ENCODE measurements at regions not wholly inside any gene's neighbourhood (a gene's known extent, or its start where the extent isn't known, plus 50 kb on each side); places are given as distances from the start of the nearest gene placed in this dataset.

DNA sequence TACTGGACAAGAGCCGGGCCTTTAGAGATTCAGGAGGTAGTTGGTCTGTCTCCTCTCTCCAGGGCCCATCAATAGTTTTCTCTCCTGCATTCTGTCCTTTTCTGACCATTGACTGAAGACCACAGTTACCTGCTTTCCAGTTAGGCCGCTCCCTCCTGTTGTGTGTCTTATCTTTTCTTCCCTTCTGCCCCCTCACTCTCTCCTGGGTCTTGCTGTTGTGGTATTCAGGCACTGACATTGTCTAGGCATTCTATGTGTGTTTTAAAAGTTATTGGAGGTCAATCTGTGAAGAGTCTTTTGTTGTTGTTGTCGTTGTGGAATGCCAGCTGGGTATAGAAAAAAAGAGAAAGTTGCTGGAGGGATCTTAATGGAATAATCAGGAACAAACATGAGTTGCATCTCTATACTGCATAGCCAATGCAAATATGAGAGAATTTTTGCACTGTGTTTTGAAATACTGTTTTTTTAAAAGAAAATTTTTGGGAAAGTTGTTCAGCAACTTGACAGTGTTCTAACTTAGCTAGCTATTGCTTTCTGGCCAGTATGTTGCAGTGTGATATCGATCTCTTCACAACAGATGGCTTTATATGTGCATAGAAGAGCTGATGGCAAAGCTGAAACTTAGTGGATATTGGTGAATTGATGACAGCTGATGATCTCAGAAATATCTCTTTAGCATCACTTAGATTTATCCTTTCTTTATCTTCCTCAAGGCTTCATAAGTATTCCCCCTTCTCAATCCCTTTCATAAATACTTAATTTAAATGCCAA is 240.7 kb downstream of the C4orf33 start:
- no peaks in the 10 kb centered on the region for H4K20me1 ChIP-seq (ENCODE audit: insufficient read depth, low read length)
- TF ChIP-seq, protein P1, sequence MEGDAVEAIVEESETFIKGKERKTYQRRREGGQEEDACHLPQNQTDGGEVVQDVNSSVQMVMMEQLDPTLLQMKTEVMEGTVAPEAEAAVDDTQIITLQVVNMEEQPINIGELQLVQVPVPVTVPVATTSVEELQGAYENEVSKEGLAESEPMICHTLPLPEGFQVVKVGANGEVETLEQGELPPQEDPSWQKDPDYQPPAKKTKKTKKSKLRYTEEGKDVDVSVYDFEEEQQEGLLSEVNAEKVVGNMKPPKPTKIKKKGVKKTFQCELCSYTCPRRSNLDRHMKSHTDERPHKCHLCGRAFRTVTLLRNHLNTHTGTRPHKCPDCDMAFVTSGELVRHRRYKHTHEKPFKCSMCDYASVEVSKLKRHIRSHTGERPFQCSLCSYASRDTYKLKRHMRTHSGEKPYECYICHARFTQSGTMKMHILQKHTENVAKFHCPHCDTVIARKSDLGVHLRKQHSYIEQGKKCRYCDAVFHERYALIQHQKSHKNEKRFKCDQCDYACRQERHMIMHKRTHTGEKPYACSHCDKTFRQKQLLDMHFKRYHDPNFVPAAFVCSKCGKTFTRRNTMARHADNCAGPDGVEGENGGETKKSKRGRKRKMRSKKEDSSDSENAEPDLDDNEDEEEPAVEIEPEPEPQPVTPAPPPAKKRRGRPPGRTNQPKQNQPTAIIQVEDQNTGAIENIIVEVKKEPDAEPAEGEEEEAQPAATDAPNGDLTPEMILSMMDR (IDR thresholded peaks at IDR 0.05; ENCODE audit: borderline replicate concordance, extremely low read depth, low read length, poor library complexity, severe bottlenecking) = no peak
- TF ChIP-seq EZH2 (IDR thresholded peaks at IDR 0.05; ENCODE audit: borderline replicate concordance, low read depth, low read length, severe bottlenecking) = no peak
- no peaks in the 10 kb centered on the region for H3K36me3 ChIP-seq (ENCODE audit: insufficient read depth, low read length)
- no peak overlapping the region for H3K4me2 ChIP-seq (ENCODE audit: insufficient read depth, low read length)
- H3K27ac ChIP-seq (ENCODE audit: low read length) = no peak overlapping the region
- DNase-seq (no peak), ATAC-seq (ENCODE audit: insufficient read depth, low read depth) (no peak)
- H3K4me3 ChIP-seq (ENCODE audit: low read depth in 1 of 2, low read length in 2 of 2) = no peak overlapping the region
- no peaks in the 10 kb centered on the region for H3K79me2 ChIP-seq (ENCODE audit: insufficient read depth, low read length)
- no peaks in the 10 kb centered on the region for H3K27me3 ChIP-seq (ENCODE audit: insufficient read depth, low read length, poor library complexity)
- no peaks in the 10 kb centered on the region for H3K9me3 ChIP-seq (ENCODE audit: insufficient read depth, low read length, severe bottlenecking)
- H2AFZ ChIP-seq (ENCODE audit: low read depth, low read length) = no peak overlapping the region
- no peaks in the 10 kb centered on the region for H3K4me1 ChIP-seq (ENCODE audit: insufficient read depth, low read length)
- no peak overlapping the region for H3K9ac ChIP-seq (ENCODE audit: low read depth, low read length)

DNA sequence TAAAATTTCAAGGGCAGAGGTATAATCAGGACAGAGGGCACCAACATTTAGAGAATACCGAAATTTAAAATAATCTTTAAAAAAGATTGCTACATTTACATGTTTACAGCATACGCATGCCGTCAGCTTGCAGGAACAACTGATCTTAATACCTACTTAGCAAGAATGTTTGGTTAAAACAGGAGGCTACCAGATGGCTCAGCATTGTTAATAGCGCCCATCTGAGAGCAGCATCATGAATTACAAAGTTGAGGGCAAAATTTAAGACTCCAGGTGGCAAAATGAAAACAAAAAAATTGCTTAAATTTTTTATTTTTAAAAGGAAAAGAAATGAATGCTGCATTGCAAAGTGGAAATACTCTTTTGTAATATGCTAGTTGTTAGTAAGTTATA is 241.3 kb downstream of the C4orf33 start:
- H3K9me3 ChIP-seq (ENCODE audit: insufficient read depth, low read length, severe bottlenecking) = no peaks in the 10 kb centered on the region
- ATAC-seq (ENCODE audit: insufficient read depth, low read depth) (no peak), DNase-seq (no peak)
- H3K27me3 ChIP-seq (ENCODE audit: insufficient read depth, low read length, poor library complexity) = no peaks in the 10 kb centered on the region
- H3K4me3 ChIP-seq (ENCODE audit: low read depth in 1 of 2, low read length in 2 of 2) = no peak overlapping the region
- no peak overlapping the region for H3K27ac ChIP-seq (ENCODE audit: low read length)
- no peak overlapping the region for H3K4me2 ChIP-seq (ENCODE audit: insufficient read depth, low read length)
- no peaks in the 10 kb centered on the region for H3K4me1 ChIP-seq (ENCODE audit: insufficient read depth, low read length)
- no peak overlapping the region for H3K9ac ChIP-seq (ENCODE audit: low read depth, low read length)
- H3K79me2 ChIP-seq (ENCODE audit: insufficient read depth, low read length) = no peaks in the 10 kb centered on the region
- H2AFZ ChIP-seq (ENCODE audit: low read depth, low read length) = no peak overlapping the region
- TF ChIP-seq EZH2 (IDR thresholded peaks at IDR 0.05; ENCODE audit: borderline replicate concordance, low read depth, low read length, severe bottlenecking) = no peak
- TF ChIP-seq, protein P1 (IDR thresholded peaks at IDR 0.05; ENCODE audit: borderline replicate concordance, extremely low read depth, low read length, poor library complexity, severe bottlenecking) = no peak
- no peaks in the 10 kb centered on the region for H3K36me3 ChIP-seq (ENCODE audit: insufficient read depth, low read length)
- no peaks in the 10 kb centered on the region for H4K20me1 ChIP-seq (ENCODE audit: insufficient read depth, low read length)

DNA sequence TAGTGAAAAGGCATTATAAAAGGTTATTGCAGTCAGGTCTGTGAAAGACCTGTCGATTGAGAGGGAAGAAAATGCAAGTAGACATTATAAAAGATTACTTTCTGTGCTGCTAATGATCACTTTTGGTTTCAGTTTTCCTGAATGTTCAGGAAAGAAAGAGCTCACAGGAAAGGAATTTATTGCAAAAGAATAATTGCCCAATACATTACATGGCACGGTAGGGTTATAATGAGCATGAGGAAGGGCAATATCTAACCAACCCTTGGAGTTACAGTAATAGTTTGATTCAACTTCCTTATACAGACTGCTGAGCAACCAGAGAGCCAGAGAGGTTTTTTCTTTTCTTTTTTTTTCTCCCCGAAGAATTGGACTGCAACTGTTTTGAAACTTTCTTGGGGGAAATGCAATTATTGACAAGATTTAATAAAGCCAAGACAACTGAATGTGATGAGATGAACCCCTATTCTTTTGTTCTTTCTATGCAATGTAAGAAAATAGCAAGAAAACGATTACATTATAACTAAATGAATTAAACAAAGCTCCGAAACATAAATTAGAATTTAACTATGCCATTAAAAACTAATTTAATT is 247.0 kb downstream of the C4orf33 start:
- Histone ChIP-seq H3K79me2 (ENCODE audit: insufficient read depth, low read length) (no peaks in the 10 kb centered on the region), H3K27me3 (ENCODE audit: insufficient read depth, low read length, poor library complexity) (no peaks in the 10 kb centered on the region), H3K4me2 (ENCODE audit: insufficient read depth, low read length) (no peak overlapping the region), H4K20me1 (ENCODE audit: insufficient read depth, low read length) (no peaks in the 10 kb centered on the region), H3K27ac (ENCODE audit: low read length) (no peak overlapping the region), H3K4me3 (ENCODE audit: low read depth in 1 of 2, low read length in 2 of 2) (no peak overlapping the region), H2AFZ (ENCODE audit: low read depth, low read length) (peak overlapping the region; percentile 57), H3K9ac (ENCODE audit: low read depth, low read length) (no peak overlapping the region), H3K4me1 (ENCODE audit: insufficient read depth, low read length) (peaks cover 6% of the 10 kb centered on the region), H3K36me3 (ENCODE audit: insufficient read depth, low read length) (no peaks in the 10 kb centered on the region), H3K9me3 (ENCODE audit: insufficient read depth, low read length, severe bottlenecking) (no peaks in the 10 kb centered on the region)
- ATAC-seq (ENCODE audit: insufficient read depth, low read depth) (no peak), DNase-seq (no peak)
- no peak for TF ChIP-seq EZH2 (IDR thresholded peaks at IDR 0.05; ENCODE audit: borderline replicate concordance, low read depth, low read length, severe bottlenecking)
- TF ChIP-seq, protein P1 (IDR thresholded peaks at IDR 0.05; ENCODE audit: borderline replicate concordance, extremely low read depth, low read length, poor library complexity, severe bottlenecking) = no peak

Data from DND-41 (cell line).